ENCODE measurements at regions not wholly inside any gene's neighbourhood (a gene's known extent, or its start where the extent isn't known, plus 50 kb on each side); places are given as distances from the start of the nearest gene placed in this dataset.

DNA sequence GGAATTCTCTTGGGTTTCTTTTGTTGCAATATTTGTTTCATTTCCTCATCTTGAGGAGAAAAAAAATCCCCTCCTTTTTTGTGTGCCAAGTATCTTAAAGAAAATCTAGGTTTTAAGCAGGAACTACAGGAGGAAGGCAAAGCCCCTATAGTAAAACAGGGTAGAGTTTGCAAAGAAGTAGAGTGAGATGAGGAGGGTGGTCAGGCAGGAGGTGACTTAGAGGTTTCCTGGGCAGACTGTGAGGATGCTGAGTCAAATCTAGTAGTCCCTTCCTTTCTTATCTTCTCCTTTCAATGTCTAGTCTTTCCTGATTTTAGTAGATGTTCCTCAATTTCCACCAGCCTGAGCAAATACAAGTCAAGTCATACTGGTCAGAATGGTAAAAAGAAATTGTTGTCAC is 222.5 kb downstream of the PMAIP1 start:
- no peak for TF ChIP-seq REPIN1 (tag by site-specific recombination; IDR thresholded peaks at IDR 0.05; ENCODE audit: low read depth)
- no peak for TF ChIP-seq ZNF585B (tag by site-specific recombination; IDR thresholded peaks at IDR 0.05)
- TF ChIP-seq ZBTB20 (tag by site-specific recombination; IDR thresholded peaks at IDR 0.05) = no peak
- no peak for TF ChIP-seq ZNF600 (tag by site-specific recombination; IDR thresholded peaks at IDR 0.05)
- no peak for TF ChIP-seq ZFP37 (tag by site-specific recombination; IDR thresholded peaks at IDR 0.05)
- TF ChIP-seq HOXD13 (CRISPR knock-in tag; IDR thresholded peaks at IDR 0.05; ENCODE audit: borderline replicate concordance) = no peak
- TF ChIP-seq, protein P1, sequence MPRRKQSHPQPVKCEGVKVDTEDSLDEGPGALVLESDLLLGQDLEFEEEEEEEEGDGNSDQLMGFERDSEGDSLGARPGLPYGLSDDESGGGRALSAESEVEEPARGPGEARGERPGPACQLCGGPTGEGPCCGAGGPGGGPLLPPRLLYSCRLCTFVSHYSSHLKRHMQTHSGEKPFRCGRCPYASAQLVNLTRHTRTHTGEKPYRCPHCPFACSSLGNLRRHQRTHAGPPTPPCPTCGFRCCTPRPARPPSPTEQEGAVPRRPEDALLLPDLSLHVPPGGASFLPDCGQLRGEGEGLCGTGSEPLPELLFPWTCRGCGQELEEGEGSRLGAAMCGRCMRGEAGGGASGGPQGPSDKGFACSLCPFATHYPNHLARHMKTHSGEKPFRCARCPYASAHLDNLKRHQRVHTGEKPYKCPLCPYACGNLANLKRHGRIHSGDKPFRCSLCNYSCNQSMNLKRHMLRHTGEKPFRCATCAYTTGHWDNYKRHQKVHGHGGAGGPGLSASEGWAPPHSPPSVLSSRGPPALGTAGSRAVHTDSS (tag by site-specific recombination; IDR thresholded peaks at IDR 0.05) = no peak
- no peak for TF ChIP-seq ZNF529 (tag by site-specific recombination; IDR thresholded peaks at IDR 0.05; ENCODE audit: insufficient replicate concordance)
- ChIA-PET POLR2A (no interaction called here), CTCF (no interaction called here)
- Histone ChIP-seq H3K27ac (ENCODE audit: extremely low read depth, low read depth, low read length) (no peak overlapping the region), H3K4me1 (ENCODE audit: control insufficient read depth, insufficient read depth, low read length) (no peaks in the 10 kb centered on the region), H3K4me3 (ENCODE audit: low read depth, low read length) (no peak overlapping the region), H3K36me3 (ENCODE audit: control insufficient read depth in 2 of 2, insufficient read depth in 1 of 2, low read length in 2 of 2) (no peaks in the 10 kb centered on the region), H3K9me3 (ENCODE audit: control insufficient read depth, insufficient read depth, low read depth, low read length) (no peaks in the 10 kb centered on the region; the same call in 1 of the 2 replicates)

DNA sequence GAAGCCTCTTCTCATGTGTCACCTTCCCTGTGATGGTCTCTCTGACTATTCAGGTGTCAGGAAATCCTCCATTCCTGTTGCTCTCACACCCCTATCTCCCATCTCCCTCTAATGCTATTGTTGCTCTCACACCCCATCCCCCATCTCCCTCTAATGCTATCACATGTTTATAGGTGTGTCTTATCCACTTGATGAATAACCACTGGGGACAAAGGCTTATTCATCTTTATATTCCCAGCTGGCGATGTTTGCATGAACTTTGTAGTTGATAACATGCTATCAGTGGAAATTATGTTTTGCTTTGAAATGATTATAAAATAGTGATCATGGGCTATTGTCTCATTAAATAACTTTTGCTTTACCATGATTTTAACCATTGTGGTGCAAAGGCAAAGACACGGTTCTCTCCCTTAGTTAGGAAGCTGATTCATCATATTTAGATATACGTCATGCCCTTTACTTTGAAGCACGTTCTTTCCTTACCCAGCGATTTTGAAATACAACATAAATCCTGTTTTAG is 220.5 kb downstream of the PMAIP1 start:
- Histone ChIP-seq H3K27ac (ENCODE audit: extremely low read depth, low read depth, low read length) (no peak overlapping the region), H3K9me3 (ENCODE audit: control insufficient read depth, insufficient read depth, low read depth, low read length) (no peaks in the 10 kb centered on the region), H3K4me3 (ENCODE audit: low read depth, low read length) (no peak overlapping the region), H3K36me3 (ENCODE audit: control insufficient read depth in 2 of 2, insufficient read depth in 1 of 2, low read length in 2 of 2) (no peaks in the 10 kb centered on the region), H3K4me1 (ENCODE audit: control insufficient read depth, insufficient read depth, low read length) (no peaks in the 10 kb centered on the region)
- ChIA-PET POLR2A (no interaction called here), CTCF (interaction anchor here (0.7 kb wide), 1 partner anchor 91 kb away, joined by 4 read pairs; no protein-coding TSS in a partner anchor)
- no peak for TF ChIP-seq ZNF155 (tag by site-specific recombination; IDR thresholded peaks at IDR 0.05)
- TF ChIP-seq ZNF600 (tag by site-specific recombination; IDR thresholded peaks at IDR 0.05) = no peak
- TF ChIP-seq ZBTB17 (tag by site-specific recombination; IDR thresholded peaks at IDR 0.05) = no peak
- TF ChIP-seq KLF7 (tag by site-specific recombination; IDR thresholded peaks at IDR 0.05; ENCODE audit: borderline replicate concordance) = no peak
- no peak for TF ChIP-seq ZIC2 (tag by site-specific recombination; IDR thresholded peaks at IDR 0.05)
- TF ChIP-seq, protein P2, sequence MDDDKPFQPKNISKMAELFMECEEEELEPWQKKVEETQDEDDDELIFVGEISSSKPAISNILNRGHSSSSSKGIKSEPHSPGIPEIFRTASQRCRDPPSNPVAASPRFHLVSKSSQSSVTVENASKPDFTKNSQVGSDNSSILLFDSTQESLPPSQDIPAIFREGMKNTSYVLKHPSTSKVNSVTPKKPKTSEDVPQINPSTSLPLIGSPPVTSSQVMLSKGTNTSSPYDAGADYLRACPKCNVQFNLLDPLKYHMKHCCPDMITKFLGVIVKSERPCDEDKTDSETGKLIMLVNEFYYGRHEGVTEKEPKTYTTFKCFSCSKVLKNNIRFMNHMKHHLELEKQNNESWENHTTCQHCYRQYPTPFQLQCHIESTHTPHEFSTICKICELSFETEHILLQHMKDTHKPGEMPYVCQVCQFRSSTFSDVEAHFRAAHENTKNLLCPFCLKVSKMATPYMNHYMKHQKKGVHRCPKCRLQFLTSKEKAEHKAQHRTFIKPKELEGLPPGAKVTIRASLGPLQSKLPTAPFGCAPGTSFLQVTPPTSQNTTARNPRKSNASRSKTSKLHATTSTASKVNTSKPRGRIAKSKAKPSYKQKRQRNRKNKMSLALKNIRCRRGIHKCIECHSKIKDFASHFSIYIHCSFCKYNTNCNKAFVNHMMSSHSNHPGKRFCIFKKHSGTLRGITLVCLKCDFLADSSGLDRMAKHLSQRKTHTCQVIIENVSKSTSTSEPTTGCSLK (tag by site-specific recombination; IDR thresholded peaks at IDR 0.05) = no peak
- no peak for TF ChIP-seq ZEB2 (tag by site-specific recombination; IDR thresholded peaks at IDR 0.05)
- no peak for TF ChIP-seq ZNF132 (tag by site-specific recombination; IDR thresholded peaks at IDR 0.05; ENCODE audit: borderline replicate concordance)
- TF ChIP-seq PRDM1 (tag by site-specific recombination; IDR thresholded peaks at IDR 0.05) = no peak
- TF ChIP-seq, protein P3, sequence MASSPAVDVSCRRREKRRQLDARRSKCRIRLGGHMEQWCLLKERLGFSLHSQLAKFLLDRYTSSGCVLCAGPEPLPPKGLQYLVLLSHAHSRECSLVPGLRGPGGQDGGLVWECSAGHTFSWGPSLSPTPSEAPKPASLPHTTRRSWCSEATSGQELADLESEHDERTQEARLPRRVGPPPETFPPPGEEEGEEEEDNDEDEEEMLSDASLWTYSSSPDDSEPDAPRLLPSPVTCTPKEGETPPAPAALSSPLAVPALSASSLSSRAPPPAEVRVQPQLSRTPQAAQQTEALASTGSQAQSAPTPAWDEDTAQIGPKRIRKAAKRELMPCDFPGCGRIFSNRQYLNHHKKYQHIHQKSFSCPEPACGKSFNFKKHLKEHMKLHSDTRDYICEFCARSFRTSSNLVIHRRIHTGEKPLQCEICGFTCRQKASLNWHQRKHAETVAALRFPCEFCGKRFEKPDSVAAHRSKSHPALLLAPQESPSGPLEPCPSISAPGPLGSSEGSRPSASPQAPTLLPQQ (tag by site-specific recombination; IDR thresholded peaks at IDR 0.05) = no peak
- TF ChIP-seq ZNF184 (tag by site-specific recombination; IDR thresholded peaks at IDR 0.05) = no peak
- no peak for TF ChIP-seq WT1 (tag by site-specific recombination; IDR thresholded peaks at IDR 0.05)
- no peak for TF ChIP-seq ZNF366 (tag by site-specific recombination; conservative IDR thresholded peaks at IDR 0.05)
- TF ChIP-seq SP7 (tag by site-specific recombination; IDR thresholded peaks at IDR 0.05) = no peak

Measured in HEK293 (cell line).